GM12874 (cell line): ENCODE measurements at regions not wholly inside any gene's neighbourhood (a gene's known extent, or its start where the extent isn't known, plus 50 kb on each side); places are given as distances from the start of the nearest gene placed in this dataset.

Experiments
- CTCF ChIP-seq: IDR thresholded peaks from 2 replicates; pipeline ENCODE4 v1.5.1; 2011; ENCODE audit warnings: low read depth, mild to moderate bottlenecking, control low read depth, low read length, moderate library complexity; ENCODE audit not compliant: insufficient read depth

GRCh38 chr22:47279337-47279736 lies 516.9 kb downstream of the TBC1D22A start:
- TF ChIP-seq CTCF = no peak

GRCh38 chr22:47278655-47279054 lies 516.2 kb downstream of the TBC1D22A start:
- no peak for TF ChIP-seq CTCF

- TF ChIP-seq CTCF = no peak
Measured at GRCh38 chr22:47277531-47277930, 515.1 kb downstream of the TBC1D22A start.

GRCh38 chr22:47276991-47277390 lies 514.5 kb downstream of the TBC1D22A start:
- TF ChIP-seq CTCF = no peak

GRCh38 chr22:47276450-47276820 lies 514.0 kb downstream of the TBC1D22A start:
- no peak for TF ChIP-seq CTCF

GRCh38 chr22:47275605-47276449 lies 513.4 kb downstream of the TBC1D22A start:
- no peak for TF ChIP-seq CTCF

GRCh38 chr22:47274196-47274595 lies 511.7 kb downstream of the TBC1D22A start:
- TF ChIP-seq CTCF = no peak
